NCI-H524 treated with DMSO at 0.1 percent for 48 hours (cell line): ENCODE measurements at regions not wholly inside any gene's neighbourhood (a gene's known extent, or its start where the extent isn't known, plus 50 kb on each side); places are given as distances from the start of the nearest gene placed in this dataset.
"Not testable (repeated sequence)": the region's sequence is repeated elsewhere in the genome, so short reads cannot be mapped to it uniquely, and the experiment has no call there.

Source experiments
- DNase-seq: peaks from one replicate; lab custom pipeline; 2025; lab: John Stamatoyannopoulos, UW

- DNase-seq, result no peak
Observed at GRCh38 chr5:96528826-96529474, 95.9 kb upstream of the PCSK1 start.

DNA sequence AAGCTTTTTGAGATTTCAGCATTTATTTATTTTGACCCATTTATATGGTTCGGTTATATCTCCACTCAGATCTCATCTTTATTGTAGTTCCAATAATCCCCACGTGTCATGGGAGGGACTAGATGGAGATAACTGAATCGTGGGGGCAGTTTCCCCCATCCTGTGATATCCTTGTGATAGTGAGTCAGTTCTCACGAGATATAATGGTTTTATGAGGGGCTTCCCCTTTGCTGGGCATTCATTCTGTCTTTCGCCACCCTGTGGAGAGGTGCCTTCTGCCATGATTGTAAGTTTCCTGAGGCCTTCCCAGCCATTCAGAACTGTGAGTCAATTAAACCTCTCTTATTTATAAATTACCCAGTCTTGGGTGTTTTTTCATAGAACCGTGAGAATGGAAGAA is 96.5 kb upstream of the PCSK1 start:
- DNase-seq, result no peak

- DNase-seq, result no peak
Observed at GRCh38 chr5:96530901-96531300, 97.9 kb upstream of the PCSK1 start.

- no peak for DNase-seq
Observed at GRCh38 chr5:96533371-96533770, 100.3 kb upstream of the PCSK1 start.

DNA sequence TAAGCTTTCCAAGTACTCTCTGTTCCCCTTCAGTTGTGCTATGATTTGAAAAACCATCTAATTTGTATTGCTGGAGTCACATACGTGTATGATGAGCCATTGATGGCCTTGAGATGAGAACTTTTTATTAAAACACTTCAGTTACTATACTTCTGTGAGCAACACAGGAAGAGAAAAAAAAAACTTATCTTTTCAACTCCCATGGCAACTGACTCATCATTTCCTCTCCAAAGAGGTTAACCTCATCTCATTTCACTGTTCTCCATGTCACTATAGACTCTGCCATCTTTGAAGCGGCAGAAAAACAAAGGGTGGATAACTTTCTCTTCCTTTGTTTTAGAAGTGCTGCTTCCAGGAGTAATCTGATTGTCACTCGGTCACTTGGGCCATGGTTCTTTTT is 104.3 kb upstream of the PCSK1 start:
- DNase-seq, result no peak

GRCh38 chr5:96538808-96539250 is 105.8 kb upstream of the PCSK1 start:
- DNase-seq, result no peak

GRCh38 chr5:96546120-96546519 is 113.1 kb upstream of the PCSK1 start:
- DNase-seq, result no peak

DNA sequence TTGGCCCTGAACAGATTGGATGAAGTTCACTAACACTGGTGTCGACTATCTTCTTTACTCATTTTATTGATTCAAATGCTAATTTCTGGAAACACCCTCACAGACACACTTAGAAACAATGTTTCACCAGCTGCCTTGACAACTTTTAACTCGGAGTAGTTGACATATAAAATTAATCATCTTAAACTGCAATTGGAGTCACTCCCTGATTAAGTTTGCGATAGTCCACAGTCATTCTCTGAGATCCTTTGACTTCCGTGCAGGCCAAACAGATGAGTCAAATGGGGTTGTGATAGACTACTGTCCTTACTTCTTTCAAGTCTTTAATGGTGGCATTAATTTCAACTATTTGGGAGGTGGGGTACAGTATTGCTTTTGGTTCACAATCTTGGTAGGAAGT is 114.4 kb upstream of the PCSK1 start:
- DNase-seq, result no peak

- no peak for DNase-seq
Observed at GRCh38 chr5:96548905-96549304, 113.3 kb upstream of the CAST start.

DNA sequence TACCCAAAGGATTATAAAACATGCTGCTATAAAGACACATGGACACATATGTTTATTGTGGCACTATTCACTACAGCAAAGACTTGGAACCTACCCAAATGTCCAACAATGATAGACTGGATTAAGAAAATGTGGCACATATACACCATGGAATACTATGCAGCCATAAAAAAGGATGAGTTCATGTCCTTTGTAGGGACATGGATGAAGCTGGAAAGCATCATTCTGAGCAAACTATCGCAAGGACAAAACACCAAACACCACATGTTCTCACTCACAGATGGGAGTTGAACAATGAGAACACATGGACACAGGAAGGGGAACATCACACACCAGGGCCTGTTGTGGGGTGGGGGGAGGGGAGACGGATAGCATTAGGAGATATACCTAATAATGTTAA is 101.3 kb upstream of the CAST start:
- DNase-seq, result not testable (repeated sequence)

DNA sequence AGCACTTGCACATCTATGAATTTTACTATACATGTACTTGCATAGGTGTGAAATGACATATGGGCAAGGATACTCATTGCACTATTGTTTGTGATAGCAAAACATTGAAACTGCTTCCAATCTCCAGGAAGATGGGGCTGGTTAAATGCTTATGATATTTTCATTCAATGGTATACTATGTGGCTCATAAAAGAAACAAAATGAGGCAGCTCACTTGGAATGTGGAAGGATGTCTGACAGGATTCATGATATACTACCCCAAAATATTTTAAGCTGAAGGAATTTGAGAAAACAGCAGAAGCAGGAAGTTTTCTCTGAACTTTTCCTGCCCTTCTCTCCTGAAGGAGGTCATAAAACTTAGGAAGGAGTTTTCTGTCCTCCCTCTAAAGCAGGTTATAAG is 99.6 kb upstream of the CAST start:
- no peak for DNase-seq

DNA sequence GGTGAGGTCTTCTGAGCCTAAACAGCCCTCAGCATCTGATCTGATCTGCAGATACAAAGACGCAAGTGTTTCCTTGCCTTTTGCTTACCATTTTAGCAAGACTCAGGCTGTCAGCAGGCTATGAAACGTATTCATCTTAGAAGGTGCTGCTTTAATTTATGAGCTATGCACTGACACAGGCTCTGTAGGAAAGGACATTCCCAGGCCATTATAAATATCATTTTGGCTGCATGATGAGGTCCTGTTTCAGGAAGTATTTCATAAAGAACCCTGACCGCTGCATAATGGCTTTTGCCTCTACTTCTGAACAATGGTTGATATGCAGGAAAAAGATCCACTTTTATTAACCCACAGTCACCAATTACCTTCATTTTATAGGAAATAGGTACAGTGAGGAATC is 98.4 kb upstream of the CAST start:
- DNase-seq, result no peak

DNA sequence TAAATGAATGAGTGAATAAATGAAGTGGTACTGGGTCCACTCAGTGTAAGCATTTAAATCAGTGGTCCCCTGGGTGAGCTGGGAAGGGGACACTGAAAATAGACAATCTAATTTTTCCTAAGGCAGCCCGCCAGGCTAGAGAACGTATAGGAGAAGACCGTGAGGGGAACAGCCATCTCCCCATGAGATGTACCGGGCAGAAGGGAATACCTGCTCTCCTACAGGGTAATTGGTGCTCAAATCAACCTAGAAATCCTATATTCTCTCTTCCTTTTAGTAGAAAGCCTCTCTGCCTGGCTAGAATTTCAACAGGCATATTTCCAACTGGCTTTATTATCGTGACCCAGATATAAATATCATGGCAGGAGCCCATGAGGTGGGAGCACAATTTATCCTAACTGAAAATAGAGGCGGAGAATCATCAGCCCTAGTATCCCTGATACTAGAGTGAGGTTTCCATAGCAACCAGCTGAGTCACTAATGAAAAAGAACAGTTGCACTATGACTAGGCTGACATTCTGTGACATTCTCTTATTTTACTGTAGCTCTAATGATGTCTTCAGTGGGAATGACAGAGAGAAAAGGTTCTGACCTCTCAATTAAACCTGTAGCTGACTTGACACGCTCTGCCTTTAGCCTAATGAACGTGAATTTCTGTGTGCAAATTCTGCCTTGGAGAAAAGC is 96.5 kb upstream of the CAST start:
- DNase-seq, result no peak

DNA sequence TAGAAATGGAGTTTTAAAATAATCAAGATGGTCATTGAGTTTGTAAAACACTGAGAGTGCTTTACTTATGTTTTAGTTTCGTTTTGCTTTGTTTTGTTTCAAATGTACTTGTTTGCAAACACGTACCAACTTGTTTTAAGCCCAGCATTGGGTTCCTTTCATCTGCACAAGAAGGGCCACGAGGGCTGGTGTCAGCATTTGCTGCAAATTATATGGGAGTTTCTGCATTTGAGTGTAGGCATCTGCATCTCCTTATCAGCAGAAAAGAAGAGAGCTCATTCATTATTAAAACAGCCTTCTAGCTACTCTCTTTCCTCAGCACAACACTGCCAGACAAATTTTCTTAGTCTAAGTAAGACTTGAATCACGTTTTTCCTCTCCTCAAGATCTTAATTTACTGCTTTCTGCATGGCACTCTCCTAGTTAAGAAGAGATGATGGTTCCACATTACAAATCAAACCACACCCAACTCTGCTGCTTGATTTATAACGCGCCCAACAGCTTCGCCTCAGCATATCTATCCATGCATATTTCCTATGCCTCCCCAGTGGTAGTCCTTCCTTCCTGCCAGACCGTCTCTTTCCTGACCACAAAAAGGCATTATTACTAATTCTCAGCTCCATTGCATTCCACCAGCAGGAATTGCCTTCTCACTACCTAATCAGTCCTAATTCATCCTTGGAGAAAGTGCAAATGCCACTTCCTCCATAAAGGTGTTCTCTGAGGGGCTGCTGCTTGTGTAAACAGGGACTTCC is 95.2 kb upstream of the CAST start:
- DNase-seq, result no peak

DNA sequence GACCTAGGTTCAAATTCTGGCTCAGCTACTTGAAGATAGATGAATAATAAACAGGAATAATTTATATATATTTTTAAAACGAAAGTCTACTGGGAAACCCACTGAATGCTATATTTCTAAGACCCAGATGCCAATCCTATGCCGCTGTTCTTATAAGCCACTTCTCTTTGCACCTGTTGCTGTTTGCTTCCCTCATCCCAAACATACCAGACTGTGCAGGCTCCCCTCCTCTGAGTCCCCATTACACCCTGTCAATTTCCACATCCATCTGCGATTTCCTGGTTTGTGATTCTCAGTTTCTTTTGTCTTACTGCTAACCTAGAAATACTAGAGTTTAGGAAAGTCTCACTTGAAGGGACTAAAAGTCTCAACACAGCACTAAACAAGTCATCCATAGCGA is 92.8 kb upstream of the CAST start:
- no peak for DNase-seq

- DNase-seq, result no peak
Observed at GRCh38 chr5:96569770-96570169, 92.4 kb upstream of the CAST start.

DNA sequence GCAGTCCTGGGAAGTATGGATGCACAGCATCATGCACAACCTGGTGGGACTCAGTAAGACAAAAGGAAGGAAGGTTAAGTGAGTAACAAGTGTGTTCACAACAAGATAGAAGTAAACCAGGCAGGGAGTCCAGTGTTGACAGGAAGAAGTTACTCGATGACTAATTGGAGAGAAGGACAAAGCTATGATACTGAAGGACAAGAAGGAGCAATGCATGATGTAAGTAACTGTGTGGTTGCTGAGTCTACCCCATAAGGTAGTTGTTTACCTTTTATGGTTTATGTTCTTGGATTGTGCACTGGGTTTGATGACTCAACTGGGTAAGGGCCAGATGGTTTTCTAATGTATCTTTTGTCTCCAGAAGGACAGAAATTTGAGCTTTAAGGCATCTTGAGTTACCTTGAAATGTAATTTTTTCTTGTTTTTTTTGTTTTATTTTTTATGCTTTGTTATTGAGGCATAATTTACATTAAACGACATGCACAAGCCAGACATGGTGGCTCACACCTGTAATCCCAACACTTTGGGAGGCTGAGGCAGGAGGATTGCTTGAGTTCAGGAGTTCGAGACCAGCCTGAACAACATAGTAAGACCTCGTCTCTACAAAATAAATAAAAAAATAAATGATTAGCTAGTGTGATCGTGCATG is 89.2 kb upstream of the CAST start:
- no peak for DNase-seq

- DNase-seq, result no peak
Observed at GRCh38 chr5:96573513-96573894, 88.7 kb upstream of the CAST start.

- no peak for DNase-seq
Observed at GRCh38 chr5:96576876-96577275, 85.3 kb upstream of the CAST start.

DNA sequence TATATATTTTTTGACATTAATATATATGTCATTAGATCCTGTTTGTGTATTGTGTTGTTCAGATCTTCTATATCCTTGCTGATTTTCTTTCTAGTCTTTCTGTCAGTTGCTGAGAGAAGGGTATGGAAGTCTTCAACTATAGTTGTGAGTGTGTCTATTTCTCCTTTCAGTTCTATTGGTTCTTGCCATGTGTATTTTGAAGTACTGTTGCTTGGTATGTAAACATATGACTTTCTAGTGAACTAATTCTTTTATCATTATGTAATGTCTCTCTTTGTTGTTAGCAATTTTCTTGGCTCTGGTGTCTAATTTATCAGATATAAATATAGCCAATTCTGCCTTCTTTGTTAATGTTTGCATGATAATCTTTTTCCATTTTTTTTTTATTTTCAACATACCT is 84.3 kb upstream of the CAST start:
- DNase-seq, result no peak

GRCh38 chr5:96579711-96580110 is 82.5 kb upstream of the CAST start:
- no peak for DNase-seq

DNA sequence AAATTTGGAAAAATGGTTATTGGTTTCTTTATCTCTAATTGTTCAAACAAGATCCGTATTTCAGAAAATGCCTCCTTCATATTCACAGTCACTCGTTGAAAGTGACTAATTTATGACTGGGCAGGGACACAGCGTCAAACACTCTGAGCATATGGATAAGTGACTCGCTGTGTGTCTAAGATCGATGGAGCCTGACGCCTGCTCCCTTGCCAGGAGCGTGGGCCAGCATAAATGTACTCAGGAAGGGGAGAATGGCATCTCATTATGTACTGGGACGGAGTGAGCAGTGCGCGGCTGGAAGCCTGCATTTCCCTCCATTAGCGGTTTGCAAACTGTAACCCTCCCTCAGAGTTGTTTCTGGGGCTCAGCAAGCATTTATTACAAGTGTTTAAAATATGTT is 79.8 kb upstream of the CAST start:
- DNase-seq, result peak; percentile 17

DNA sequence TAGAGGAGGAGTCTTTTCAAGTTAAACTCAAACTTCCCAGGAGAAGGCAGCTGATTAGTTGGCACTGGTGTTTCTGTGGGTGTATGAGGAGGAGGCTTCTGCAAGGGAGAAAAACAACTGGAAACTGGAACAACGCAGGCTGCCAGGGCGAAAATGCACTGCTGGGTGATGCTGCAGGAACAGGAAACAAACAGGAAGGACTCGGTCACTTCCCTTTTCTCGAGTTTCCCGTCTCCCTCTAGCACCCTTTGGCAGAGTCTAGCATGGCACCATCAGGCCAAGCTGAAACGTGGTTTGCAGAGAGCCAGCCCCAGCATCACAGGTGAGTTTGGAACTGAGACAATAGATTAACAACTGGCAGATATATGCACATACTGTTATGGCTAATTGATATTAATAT is 77.5 kb upstream of the CAST start:
- no peak for DNase-seq
